RWPE1 (cell line): ENCODE measurements at regions not wholly inside any gene's neighbourhood (a gene's known extent, or its start where the extent isn't known, plus 50 kb on each side); places are given as distances from the start of the nearest gene placed in this dataset.

ENCODE experiments used
- CTCF ChIA-PET: fragments of 350-600 bp; sonication (Branson Sonifier 250); formaldehyde crosslinking; extraction: SDS; loops from one replicate; lab custom pipeline; 2021; lab: Yijun Ruan, JAX
- POLR2A ChIA-PET: fragments of 400-600 bp; formaldehyde crosslinking; extraction: SDS; loops from one replicate; lab custom pipeline; 2020; ENCODE audit warnings: antibody characterized with exemption; ENCODE audit not compliant: low non-redundant PET; lab: Yijun Ruan, JAX
- DNase-seq: peaks from one replicate; pipeline ENCODE4 v3.0.0; 2012; ENCODE audit warnings: low spot score
- H3K27ac ChIP-seq: fragments of 450-650 bp; 2 replicates; pipeline ENCODE4 v1.5.1; 2017
- TF ChIP-seq, protein P1 (sequence below): fragments of 450-650 bp; conservative IDR thresholded peaks from 2 replicates; pipeline ENCODE4 v1.5.1; 2017; ENCODE audit warnings: low read depth, mild to moderate bottlenecking

DNA sequence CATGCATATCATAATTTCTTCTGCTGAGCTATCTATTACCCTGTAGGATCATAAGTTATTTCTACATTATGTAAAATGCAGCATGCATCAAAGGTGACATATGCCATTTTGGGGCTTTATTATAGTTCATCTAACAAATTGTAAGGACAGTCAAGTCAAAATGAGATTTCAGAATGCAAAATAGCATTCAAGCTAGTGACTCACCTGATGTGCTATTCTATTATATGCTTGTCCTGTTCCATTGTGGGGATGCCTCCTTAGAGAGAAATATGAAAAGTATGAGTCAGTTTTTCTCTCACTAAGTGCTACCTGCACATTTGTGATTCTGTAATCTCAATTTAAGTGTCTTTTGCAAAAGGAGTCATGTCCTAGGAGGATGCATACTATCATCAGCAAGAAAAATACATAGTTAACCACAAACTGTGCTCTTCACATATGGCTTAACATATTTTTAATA lies 647.0 kb upstream of the PCDH10 start:
- ChIA-PET POLR2A (no interaction called here), CTCF (no interaction called here)
- H3K27ac ChIP-seq = no peak overlapping the region
- TF ChIP-seq, protein P1, sequence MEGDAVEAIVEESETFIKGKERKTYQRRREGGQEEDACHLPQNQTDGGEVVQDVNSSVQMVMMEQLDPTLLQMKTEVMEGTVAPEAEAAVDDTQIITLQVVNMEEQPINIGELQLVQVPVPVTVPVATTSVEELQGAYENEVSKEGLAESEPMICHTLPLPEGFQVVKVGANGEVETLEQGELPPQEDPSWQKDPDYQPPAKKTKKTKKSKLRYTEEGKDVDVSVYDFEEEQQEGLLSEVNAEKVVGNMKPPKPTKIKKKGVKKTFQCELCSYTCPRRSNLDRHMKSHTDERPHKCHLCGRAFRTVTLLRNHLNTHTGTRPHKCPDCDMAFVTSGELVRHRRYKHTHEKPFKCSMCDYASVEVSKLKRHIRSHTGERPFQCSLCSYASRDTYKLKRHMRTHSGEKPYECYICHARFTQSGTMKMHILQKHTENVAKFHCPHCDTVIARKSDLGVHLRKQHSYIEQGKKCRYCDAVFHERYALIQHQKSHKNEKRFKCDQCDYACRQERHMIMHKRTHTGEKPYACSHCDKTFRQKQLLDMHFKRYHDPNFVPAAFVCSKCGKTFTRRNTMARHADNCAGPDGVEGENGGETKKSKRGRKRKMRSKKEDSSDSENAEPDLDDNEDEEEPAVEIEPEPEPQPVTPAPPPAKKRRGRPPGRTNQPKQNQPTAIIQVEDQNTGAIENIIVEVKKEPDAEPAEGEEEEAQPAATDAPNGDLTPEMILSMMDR = no peak
- DNase-seq = no peak

DNA sequence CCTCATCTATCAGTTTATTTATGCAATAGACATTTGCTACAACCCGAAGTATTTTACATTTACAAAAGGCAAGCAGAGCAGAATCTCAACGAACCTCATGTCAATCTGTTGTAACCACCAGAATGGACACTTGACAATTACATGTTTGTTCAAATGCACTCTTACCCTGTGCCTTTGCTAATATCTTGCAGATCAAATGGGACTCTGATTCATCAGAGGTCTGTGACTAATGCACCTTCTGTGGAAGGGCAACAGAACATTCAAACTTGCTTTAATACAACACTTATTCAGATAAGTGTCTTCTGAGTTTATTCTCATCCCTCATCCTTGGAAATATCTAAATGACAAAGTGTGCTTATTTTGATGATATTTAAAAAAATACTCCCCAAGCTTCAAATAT lies 644.7 kb upstream of the PCDH10 start:
- DNase-seq = no peak
- TF ChIP-seq, protein P1 = no peak
- POLR2A ChIA-PET = no interaction called here
- H3K27ac ChIP-seq = no peak overlapping the region
- CTCF ChIA-PET = no interaction called here

DNA sequence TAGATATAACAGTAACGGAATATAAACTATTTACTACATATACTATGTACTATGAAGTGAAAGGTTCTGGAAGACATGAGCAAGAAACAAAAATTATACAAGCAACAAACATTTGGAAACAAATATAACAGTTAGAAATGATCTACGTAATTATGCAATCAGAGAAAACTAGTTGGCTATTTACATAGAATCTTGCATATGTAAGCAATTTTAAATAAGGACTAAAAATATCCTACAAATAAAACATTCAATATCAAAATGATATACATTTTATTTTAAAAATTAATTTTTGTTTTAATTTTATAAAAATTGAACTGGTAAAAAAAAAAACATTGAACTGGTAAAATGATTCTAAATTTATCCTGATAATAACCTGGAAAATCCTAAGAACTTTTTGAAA lies 642.5 kb upstream of the PCDH10 start:
- DNase-seq = no peak
- CTCF ChIA-PET = no interaction called here
- POLR2A ChIA-PET = no interaction called here
- TF ChIP-seq, protein P1 = no peak
- H3K27ac ChIP-seq = no peak overlapping the region

DNA sequence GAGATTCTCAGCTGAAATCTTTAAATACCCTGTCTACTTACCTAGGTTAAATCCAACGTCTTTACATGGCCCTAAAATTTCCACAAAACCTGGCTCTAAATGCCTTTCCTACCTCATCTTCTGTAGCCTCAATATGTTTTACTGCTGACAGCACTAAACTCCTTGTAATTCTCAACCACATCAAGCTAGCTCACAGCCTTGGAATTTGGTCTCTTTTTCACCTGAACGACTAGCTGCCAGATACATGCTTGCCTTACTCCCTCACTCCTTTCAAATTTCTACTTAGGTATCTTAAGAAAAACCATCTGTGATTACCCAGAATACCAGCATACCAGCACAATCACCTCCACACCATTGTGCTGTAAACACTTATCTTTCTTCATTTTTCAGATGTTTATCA lies 635.6 kb upstream of the PCDH10 start:
- TF ChIP-seq, protein P1 = no peak
- no peak overlapping the region for H3K27ac ChIP-seq
- DNase-seq = no peak
- ChIA-PET POLR2A (no interaction called here), CTCF (no interaction called here)

DNA sequence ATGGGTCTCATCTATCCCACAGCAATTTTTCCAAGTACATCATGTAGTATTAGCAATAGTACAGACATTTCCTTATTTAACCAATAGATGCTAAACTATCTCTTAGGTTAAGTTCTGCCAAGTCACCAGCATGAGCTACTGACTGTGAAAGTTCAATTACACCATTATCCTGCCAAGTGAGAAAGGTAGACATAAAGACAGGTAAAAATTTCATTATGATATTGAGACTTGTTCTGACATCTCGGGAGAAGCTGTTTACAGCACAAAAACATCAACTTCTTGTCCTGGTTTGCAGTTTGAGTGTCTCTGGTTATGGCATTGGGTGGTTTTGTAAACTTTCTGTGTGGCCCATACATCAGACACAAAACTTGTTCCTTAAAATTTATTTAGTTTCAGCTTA lies 622.4 kb upstream of the PCDH10 start:
- POLR2A ChIA-PET = no interaction called here

DNA sequence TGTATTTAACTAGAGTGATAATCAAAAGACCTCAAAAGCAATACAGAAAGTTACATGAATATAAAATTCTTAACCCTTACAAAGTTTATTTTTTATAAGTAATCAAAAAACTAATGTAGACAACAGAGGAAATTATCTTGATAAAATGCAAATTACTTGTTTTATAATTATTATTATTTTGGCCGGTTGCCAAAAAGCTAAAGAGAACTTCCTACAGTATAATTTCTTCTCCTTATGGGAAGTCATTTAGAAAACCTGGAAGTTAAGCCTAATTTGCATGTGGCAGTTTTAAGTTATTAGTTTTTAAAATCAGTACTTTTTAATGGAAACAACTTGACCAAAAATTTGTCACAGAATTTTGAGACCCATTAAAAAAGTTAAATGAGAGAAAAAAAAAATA lies 621.3 kb upstream of the PCDH10 start:
- DNase-seq = no peak
- H3K27ac ChIP-seq = no peak overlapping the region
- TF ChIP-seq, protein P1 = no peak
- ChIA-PET POLR2A (no interaction called here), CTCF (no interaction called here)

More for the DNA sequence above, 622.4 kb upstream of the PCDH10 start:
- TF ChIP-seq, protein P1 = no peak
- no peak overlapping the region for H3K27ac ChIP-seq
- DNase-seq = no peak
- CTCF ChIA-PET = no interaction called here

DNA sequence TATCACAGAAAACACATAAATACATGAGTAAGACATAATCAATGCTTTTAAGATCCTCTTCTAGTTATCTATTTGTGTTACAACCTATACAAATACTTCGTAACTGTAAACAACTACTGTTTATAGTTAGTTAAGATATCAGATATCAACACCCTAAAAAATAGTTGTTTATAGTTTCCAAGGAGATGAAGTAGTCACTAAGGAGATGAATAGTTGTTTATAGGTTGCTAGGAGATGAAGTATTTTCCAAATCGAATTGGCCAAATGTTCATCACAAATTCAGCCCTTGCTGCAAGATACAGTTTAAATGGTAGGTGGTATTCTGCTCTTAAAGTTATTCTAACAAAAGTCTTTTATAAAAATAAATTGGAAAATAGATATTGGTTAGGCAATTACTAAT lies 618.2 kb upstream of the PCDH10 start:
- TF ChIP-seq, protein P1 = no peak
- POLR2A ChIA-PET = no interaction called here
- no peak for DNase-seq
- no peak overlapping the region for H3K27ac ChIP-seq
- CTCF ChIA-PET = no interaction called here
